ENCODE measurements at regions not wholly inside any gene's neighbourhood (a gene's known extent, or its start where the extent isn't known, plus 50 kb on each side); places are given as distances from the start of the nearest gene placed in this dataset.

DNA sequence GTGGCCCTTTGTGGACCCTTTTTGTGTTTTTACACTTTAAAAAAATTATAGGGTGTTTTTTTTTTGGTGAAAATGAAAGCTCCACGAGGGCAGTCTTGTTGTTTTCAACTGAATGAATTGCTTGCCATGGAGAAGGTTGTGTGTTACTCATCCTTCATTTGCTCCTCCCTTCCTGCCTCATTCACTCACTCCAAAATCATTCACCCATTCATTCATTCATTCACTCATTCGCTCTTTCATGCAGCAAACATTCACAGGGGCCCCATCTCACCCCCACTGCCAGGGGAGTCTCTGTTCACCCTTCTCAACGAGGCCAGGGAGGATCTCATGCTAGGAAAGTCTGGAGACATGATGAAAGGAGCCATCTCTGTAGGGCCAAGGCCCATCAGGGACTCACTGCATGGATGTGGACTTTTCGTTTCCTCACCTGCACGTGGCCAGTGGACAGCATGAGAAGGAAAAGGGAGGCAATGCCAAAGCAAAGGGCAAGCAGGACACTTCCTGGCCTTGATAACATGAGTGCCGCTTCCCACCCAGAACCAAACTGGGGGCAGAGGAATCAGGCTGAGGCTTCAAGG, 62.8 kb upstream of the COL13A1 start:
- intact Hi-C loops (cut with micrococcal nuclease): no loop called here

DNA sequence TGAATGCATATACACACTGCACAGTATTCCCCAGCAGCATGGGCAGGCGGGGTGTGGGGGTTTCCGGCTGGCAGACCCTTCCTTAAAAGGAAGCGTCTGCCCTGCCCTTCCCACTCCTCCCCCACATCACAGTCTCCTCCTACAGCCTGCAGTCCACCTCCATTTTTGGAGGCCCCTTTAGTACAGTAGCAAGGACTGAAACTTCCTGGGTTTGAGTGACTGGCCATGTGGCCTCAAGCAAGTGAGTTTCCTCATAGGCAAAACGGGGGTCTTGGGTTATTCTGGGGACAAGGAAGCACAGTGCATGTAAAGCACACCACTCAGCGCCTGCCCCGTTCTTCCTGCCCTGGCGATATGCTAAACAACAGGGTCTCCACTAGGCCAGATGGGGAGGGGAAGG, 62.1 kb upstream of the COL13A1 start:
- intact Hi-C loops (cut with micrococcal nuclease): no loop called here

DNA sequence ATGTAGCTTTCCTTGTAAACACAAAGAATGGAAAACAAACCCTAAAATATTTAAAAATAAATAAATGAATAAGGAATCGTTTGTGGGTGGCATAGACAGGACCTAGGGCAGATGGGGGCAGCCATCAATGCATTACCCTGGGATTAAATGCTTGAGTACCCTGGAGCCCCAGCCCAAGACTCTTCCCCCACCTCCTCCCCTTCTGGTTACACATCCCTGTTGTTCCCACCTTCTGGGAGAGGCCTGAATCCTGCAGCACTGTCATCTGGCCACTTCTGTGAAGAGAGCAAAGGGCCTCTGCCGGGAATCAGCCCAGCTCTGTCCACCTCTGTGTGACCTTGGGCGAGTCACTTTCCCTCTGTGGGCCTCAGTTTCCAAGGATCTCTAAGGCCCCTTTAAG, 61.6 kb upstream of the COL13A1 start:
- intact Hi-C loops (cut with micrococcal nuclease): no loop called here

- intact Hi-C loops (cut with micrococcal nuclease): no loop called here
These were observed 60.5 kb upstream of the COL13A1 start for GRCh38 chr10:69741252-69741651.

DNA sequence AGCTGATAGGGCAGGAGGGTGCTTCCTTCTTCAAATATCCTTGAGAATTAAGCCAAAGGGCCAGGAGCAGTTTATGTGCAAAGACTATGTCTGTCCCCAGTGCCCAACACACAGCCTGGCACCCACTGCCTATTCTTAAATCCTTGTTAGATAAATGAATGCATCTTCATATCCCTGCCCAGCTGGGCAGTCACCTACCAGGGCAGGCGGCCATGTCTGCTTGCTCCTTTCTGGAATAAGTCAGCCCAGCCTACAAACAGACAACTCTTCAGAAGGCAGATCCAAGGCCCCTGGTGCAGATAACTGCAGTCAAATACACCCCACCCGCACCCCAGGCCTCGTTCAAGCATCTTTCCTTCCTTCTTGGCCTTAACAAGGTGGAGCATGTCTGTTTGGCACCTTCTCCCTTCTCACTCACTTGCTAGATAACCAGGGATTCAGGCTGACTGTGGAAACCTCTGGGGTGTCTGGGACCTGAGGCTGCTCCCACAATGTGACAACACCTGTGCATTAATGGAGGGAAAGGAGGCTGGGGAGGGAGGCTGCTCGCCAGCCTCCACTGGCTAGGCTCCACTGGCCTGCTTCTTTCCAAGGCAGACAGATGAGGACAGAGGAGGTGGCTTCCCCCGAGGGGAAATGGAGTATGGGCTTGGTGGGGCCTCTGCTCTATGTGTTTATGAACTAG, 59.9 kb upstream of the COL13A1 start:
- intact Hi-C loops (cut with micrococcal nuclease): no loop called here

GRCh38 chr10:69742356-69742695, 59.4 kb upstream of the COL13A1 start:
- intact Hi-C loops (cut with micrococcal nuclease): no loop called here

DNA sequence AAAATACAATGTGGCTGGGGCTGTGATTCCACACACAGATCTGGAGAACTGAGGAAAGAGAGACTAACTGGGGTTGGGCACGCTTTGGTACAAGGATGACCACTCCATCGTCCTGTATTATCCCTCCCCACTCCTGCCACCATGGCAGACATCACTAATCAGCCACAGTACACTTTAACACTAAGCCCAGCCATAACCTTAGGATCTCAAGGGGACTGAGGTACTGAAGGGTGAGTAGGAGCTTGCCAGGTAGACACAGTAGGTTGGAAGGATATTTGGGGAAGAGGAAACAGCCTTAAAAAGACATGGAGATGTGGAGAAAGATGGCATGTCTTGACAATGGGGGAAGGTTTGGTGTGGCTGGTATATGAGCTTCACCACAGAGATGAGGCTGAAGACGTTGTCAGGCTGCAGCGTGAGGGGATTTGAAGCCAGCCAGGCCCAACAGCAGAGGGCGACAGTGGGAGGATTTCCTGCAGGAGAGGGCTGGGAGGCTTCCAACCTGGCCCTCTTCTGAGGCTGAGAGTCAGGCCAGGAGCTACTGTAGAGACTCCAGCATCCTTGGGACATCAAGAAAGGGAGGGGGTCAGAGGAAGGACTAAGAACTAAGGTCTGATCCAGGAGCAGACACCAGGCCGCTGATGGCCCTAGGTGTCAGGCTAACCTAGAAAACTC, 58.6 kb upstream of the COL13A1 start:
- intact Hi-C loops (cut with micrococcal nuclease): no loop called here

- intact Hi-C loops (cut with micrococcal nuclease): no loop called here
These were observed 56.7 kb upstream of the COL13A1 start for GRCh38 chr10:69744971-69745370.

GRCh38 chr10:69745698-69746097, 56.0 kb upstream of the COL13A1 start:
- intact Hi-C loops (cut with micrococcal nuclease): no loop called here

DNA sequence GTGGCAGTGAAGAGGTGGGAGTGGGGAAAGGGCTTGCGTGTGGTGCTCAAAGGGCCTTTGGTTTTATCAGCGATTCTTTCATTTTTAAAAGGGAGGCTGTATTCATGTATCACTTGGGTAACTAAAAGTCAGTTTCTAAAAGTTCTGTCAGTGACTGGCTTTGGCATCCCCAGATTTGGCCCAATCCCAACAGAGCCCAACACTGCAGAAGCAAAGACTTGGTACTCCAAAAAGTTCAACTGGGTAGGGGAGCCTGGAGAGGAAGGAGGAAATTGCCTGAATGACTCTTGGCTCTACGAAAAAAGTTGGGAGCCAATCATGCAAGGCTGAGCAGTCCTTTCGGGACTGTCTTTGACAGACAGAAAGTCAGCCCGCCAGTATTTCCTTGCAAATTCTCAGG, 54.5 kb upstream of the COL13A1 start:
- intact Hi-C loops (cut with micrococcal nuclease): no loop called here

GRCh38 chr10:69748621-69749020, 53.1 kb upstream of the COL13A1 start:
- intact Hi-C loops (cut with micrococcal nuclease): no loop called here

- intact Hi-C loops (cut with micrococcal nuclease): no loop called here
These were observed 52.3 kb upstream of the COL13A1 start for GRCh38 chr10:69749178-69750010.

DNA sequence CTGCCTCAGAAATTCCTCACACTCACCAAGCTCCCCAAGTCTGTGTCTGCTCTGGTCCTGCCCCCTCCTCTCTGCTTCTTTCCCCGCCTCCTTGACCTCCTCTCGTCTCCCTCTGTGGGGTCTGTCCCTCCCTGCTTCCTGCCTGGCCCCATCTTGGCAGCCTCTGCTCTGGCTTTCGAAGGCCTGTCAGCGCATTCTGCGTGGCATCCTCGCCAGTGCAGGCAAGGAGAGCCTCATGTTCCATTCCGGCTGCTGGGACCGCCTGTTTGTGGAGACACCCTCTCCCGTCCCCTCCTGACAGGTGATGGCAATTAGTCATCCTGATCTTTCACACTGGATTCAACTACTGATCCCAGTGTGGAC, 51.7 kb upstream of the COL13A1 start:
- intact Hi-C loops (cut with micrococcal nuclease): no loop called here

GRCh38 chr10:69750725-69751124, 51.0 kb upstream of the COL13A1 start:
- intact Hi-C loops (cut with micrococcal nuclease): no loop called here

GRCh38 chr10:69751214-69751613, 50.5 kb upstream of the COL13A1 start:
- intact Hi-C loops (cut with micrococcal nuclease): no loop called here

All from T-helper 2 cell treated with Interferon-gamma antibody and Interleukin-4, amounts not matched to agents 100 ng/mL and 5 ng/mL, for 36 hours (primary cell).